Karpas-422 (cell line): ENCODE measurements at regions not wholly inside any gene's neighbourhood (a gene's known extent, or its start where the extent isn't known, plus 50 kb on each side); places are given as distances from the start of the nearest gene placed in this dataset.
"Not testable (repeated sequence)": the region's sequence is repeated elsewhere in the genome, so short reads cannot be mapped to it uniquely, and the experiment has no call there.

ENCODE experiments used
- DNase-seq: peaks from one replicate; pipeline ENCODE4 v3.0.0-alpha.2; 2015
- H2AFZ ChIP-seq: fragments of 200-600 bp; sonication (generic); 2 replicates; pipeline ENCODE4 v1.6.1; 2014; ENCODE audit warnings: antibody characterized with exemption, low read length, mixed read lengths
- H3K27ac ChIP-seq: fragments of 200-600 bp; sonication (generic); 2 replicates; pipeline ENCODE4 v1.5.1; 2014; ENCODE audit warnings: mild to moderate bottlenecking, low read length, moderate library complexity
- H3K27me3 ChIP-seq: fragments of 200-600 bp; sonication (generic); 2 replicates; pipeline ENCODE4 v1.6.1; 2014; ENCODE audit warnings: low read length, mixed read lengths
- H3K36me3 ChIP-seq: fragments of 200-600 bp; sonication (generic); 2 replicates; pipeline ENCODE4 v1.6.1; 2014; ENCODE audit warnings: low read length, mixed read lengths; ENCODE audit not compliant: insufficient read depth
- H3K4me1 ChIP-seq: fragments of 200-600 bp; sonication (generic); 2 replicates; pipeline ENCODE4 v1.6.1; 2014; ENCODE audit warnings: mild to moderate bottlenecking, low read length, mixed read lengths
- H3K4me2 ChIP-seq: fragments of 200-600 bp; sonication (generic); 2 replicates; pipeline ENCODE4 v1.6.1; 2014; ENCODE audit warnings: low read length, low read depth, mild to moderate bottlenecking; ENCODE audit not compliant: poor library complexity, severe bottlenecking
- H3K4me3 ChIP-seq: fragments of 200-600 bp; sonication (generic); 2 replicates; pipeline ENCODE4 v1.5.1; 2014; ENCODE audit warnings: mild to moderate bottlenecking, antibody characterized with exemption, low read length, mixed read lengths
- H3K79me2 ChIP-seq: fragments of 200-600 bp; sonication (generic); 2 replicates; pipeline ENCODE4 v1.6.1; 2014; ENCODE audit warnings: mild to moderate bottlenecking, low read length, mixed read lengths
- H3K9ac ChIP-seq: fragments of 200-600 bp; sonication (generic); 2 replicates; pipeline ENCODE4 v1.6.0; 2014; ENCODE audit warnings: low read length
- H3K9me2 ChIP-seq: fragments of 200-600 bp; sonication (generic), shearing (Covaris generic); replicated peaks from 2 replicates; pipeline ENCODE4 v1.6.0; 2014; ENCODE audit warnings: mild to moderate bottlenecking, low read length, moderate library complexity; ENCODE audit not compliant: insufficient read depth
- H3K9me3 ChIP-seq: fragments of 300-700, 200-600 bp; sonication (generic); 2 replicates; pipeline ENCODE4 v1.6.1; 2014; ENCODE audit warnings: low read length, mixed read lengths
- H4K20me1 ChIP-seq: fragments of 200-600 bp; sonication (generic); 2 replicates; pipeline ENCODE4 v1.6.1; 2014; ENCODE audit warnings: mild to moderate bottlenecking, antibody characterized with exemption, low read length, low read depth; ENCODE audit not compliant: insufficient read depth

DNA sequence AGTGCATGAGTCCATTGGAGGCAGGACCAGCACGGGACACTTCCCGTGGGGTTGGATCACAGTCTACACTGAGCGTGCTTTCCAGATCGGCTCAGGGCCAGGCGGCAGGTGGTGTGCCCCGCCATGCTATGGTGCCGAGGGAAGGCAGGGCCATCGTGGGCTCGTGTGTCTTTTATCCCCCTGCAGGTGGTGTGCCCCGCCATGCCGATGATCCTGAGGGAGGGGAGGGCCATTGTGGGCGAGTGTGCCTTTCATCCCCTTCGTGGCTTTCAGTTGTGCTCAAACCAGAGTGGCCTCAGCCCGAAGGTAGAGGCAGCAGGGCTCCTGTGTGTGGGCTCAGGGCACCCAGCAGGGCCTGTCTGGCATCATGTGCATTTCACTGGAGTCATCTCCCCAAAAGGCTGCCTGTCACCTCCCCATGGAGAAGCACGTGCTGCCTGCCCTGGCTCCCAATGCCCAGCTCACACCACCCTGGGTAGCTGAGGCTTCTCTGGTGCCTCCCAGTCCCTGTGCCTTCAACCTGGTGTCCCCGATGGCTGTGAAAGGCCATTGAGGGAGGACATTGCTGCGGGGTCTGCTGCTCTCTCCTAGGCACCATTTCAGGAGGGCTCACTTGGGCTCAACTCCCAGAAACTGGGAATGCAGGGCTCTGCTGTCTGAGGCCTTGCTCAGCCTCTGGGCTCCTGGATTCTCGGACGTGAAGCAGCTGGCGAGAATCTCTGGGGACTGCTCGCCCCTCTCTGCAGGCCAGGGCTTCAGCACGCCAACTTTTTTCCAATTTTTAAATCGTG lies 207.6 kb downstream of the NPIPB11 start:
- no peaks in the 10 kb centered on the region for H3K9me3 ChIP-seq
- no peak for DNase-seq
- no peaks in the 10 kb centered on the region for H3K9me2 ChIP-seq
- H3K27ac ChIP-seq, result no peak overlapping the region
- no peaks in the 10 kb centered on the region for H3K27me3 ChIP-seq
- H3K4me2 ChIP-seq, result no peak overlapping the region
- no peaks in the 10 kb centered on the region for H3K79me2 ChIP-seq
- H3K4me1 ChIP-seq, result no peaks in the 10 kb centered on the region
- no peak overlapping the region for H3K9ac ChIP-seq
- no peaks in the 10 kb centered on the region for H4K20me1 ChIP-seq
- H3K36me3 ChIP-seq, result no peaks in the 10 kb centered on the region
- H3K4me3 ChIP-seq, result no peak overlapping the region
- H2AFZ ChIP-seq, result no peak overlapping the region

DNA sequence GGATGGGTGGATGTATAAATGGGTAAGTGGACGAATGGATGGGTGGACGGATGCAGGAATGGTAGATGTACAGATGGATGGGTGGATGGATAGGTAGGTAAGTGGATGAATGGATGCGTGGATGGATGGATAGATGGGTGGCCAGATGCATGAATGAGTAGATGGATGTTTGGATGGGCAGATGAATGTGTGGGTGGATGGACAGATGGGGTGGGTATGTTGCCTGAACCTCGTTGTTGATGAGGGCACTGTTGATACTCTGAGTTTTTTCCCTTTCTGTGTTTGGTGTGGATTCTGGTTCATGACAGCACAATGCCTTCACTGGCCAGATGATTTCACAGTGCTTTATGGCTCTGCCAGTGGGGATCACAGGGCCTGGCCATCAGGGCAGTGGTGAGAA lies 208.3 kb downstream of the NPIPB11 start:
- Histone ChIP-seq H3K4me2 (no peak overlapping the region), H3K27ac (no peak overlapping the region), H4K20me1 (no peaks in the 10 kb centered on the region), H3K27me3 (no peaks in the 10 kb centered on the region), H3K9me3 (no peaks in the 10 kb centered on the region), H3K79me2 (no peaks in the 10 kb centered on the region), H3K9ac (no peak overlapping the region), H3K9me2 (no peaks in the 10 kb centered on the region), H3K4me1 (no peaks in the 10 kb centered on the region), H3K36me3 (no peaks in the 10 kb centered on the region), H3K4me3 (no peak overlapping the region), H2AFZ (no peak overlapping the region)
- DNase-seq, result no peak

DNA sequence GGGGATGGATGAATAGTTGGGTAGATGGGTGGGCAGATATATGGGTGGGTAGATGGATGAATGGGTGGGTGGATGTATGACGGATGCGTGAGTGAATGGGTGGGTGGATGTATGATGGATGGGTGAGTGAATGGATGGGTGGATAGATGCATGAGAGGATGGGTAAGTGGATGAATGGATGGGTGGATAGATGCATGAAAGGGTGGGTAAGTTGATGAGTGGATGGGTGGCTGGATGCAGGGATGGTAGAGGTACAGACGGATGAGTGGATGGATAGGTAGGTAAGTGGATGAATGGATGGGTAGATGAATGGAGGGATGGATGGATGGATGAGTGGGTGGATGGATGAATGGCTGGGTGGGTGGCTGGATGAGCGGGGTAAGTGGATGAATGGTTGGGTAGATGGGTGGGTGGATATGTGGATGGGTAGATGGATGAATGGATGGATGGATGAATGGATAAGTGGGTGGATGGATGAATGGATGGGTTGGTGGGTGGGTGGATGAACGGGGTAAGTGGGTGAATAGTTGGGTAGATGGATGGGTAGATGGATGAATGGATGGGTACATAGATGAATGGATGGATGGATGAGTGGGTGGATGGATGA lies 208.9 kb downstream of the NPIPB11 start:
- not testable (repeated sequence) for H2AFZ ChIP-seq, H3K79me2 ChIP-seq, H3K36me3 ChIP-seq, H3K27me3 ChIP-seq, H3K4me1 ChIP-seq, H3K9ac ChIP-seq, H3K27ac ChIP-seq, DNase-seq, H4K20me1 ChIP-seq, H3K4me2 ChIP-seq, H3K9me2 ChIP-seq, H3K4me3 ChIP-seq, H3K9me3 ChIP-seq

DNA sequence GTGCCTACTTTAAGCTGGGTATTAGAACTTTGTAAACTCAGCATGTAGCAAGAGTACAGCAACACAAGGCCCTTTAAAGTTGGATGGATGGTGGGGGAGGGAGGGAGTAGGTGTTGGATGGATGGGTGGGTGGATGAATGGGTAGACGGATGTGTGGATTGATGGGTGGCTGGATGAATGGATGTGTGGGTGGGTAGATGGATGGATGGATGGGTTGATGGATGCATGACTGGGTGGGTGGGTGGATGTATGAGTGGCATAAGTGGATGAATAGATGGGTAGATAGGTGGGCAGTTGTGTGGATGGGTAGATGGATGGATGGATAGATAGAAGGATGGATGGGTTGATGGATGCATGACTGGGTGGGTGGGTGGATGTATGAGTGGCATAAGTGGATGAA lies 209.8 kb downstream of the NPIPB11 start:
- not testable (repeated sequence) for H3K9ac ChIP-seq, H2AFZ ChIP-seq, H3K36me3 ChIP-seq, H3K9me2 ChIP-seq, H3K27me3 ChIP-seq, H3K4me1 ChIP-seq, H3K27ac ChIP-seq, H3K9me3 ChIP-seq, H3K4me2 ChIP-seq, H3K4me3 ChIP-seq, H3K79me2 ChIP-seq, DNase-seq, H4K20me1 ChIP-seq

DNA sequence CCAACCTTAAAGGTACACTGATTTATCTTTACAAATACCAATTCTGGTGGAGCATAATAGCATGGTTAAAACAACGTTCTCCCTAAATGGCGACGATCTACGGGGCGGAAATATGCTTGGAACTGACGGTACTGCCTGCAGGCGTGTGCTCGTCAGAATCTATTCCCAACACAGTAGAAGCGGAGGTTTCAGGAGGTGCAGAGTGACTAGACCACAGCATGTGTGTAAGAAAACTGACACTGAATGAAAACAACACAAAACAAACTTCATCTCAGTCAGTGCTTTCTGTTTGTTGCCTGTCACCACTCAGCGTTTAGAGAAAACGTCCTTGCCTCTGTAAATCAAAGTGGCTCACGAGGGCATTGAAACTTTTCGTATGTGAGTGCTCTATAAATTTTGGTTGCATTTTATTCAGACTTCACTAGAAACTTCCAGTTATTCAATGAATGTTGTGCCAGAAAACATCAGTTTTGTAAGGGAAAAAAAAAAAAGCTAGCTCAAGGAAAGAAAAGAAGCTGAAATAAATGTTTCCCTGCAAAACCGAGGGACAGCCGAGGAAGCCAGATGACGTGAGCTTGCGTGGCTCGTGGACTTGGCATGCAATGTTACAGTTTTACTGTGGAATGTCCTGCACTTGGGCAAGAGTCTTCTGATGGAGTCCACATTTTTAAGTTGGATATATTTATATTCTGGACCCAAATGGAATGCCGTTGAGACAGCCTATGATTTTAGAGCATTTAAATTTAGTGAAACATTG lies 210.4 kb downstream of the LAT start:
- H3K4me2 ChIP-seq, H3K27ac ChIP-seq, H4K20me1 ChIP-seq, H3K4me3 ChIP-seq, H3K9ac ChIP-seq, H3K9me3 ChIP-seq, H3K27me3 ChIP-seq, H2AFZ ChIP-seq, H3K9me2 ChIP-seq, H3K4me1 ChIP-seq, H3K79me2 ChIP-seq, H3K36me3 ChIP-seq, DNase-seq: not testable (repeated sequence)

DNA sequence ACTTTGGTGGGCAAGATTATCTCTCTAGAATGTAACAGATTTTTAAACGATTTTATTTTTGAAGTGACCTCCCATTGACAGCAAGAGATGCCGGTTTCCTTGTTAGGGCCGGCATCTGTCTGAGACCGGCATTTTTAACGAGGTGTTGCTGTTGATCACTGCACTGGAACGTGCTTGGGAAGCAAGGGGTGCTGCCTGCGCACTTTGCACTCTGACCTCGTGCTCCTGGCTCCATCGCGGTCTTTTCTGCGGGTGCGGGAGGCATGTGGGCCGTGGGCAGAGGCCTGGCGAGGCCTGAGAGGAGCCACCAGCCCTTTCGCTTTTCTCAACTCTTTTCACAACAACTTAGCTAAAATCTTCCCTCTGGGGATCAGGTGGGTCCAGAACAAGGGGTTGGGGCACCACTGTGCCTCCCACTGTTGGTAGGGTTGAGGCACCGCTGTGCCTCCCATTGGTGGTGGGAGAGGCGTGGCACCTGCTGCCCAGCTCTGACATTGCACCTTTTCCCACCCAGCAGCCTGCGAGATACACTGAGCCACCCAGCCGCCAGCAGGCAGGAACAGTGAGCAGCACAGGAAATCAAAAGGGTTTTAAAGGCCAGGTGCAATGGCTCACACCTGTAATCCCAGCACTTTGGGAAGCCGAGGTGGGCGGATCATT lies 209.5 kb downstream of the LAT start:
- H3K79me2 ChIP-seq, H3K27me3 ChIP-seq, H3K36me3 ChIP-seq, H3K4me3 ChIP-seq, H3K27ac ChIP-seq, H4K20me1 ChIP-seq, H3K4me2 ChIP-seq, H3K9me2 ChIP-seq, H3K9me3 ChIP-seq, H3K4me1 ChIP-seq, DNase-seq, H3K9ac ChIP-seq, H2AFZ ChIP-seq: not testable (repeated sequence)

DNA sequence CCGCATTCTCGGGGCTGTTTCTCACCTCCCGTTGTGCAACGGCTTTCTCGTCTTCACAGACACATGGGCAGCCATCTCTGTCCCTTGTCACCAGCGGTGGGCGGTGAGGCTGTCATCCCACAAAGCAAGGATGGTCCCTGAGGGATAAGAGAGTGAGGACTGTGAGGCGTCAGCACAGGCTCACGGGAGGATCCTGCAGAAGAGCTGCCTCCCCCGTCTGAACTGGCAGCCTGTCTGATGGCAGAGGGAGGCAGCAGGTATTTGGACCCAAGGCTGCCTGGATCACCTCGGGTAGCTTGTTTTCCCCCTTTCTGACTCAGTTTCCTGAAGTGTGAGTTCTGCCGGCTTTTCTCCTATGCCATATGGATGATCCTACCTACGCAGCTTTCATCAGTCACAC lies 208.8 kb downstream of the LAT start:
- not testable (repeated sequence) for H3K4me2 ChIP-seq, H3K27ac ChIP-seq, H3K9me3 ChIP-seq, H2AFZ ChIP-seq, H4K20me1 ChIP-seq, H3K4me3 ChIP-seq, H3K9ac ChIP-seq, H3K9me2 ChIP-seq, H3K4me1 ChIP-seq, DNase-seq, H3K79me2 ChIP-seq, H3K27me3 ChIP-seq, H3K36me3 ChIP-seq

DNA sequence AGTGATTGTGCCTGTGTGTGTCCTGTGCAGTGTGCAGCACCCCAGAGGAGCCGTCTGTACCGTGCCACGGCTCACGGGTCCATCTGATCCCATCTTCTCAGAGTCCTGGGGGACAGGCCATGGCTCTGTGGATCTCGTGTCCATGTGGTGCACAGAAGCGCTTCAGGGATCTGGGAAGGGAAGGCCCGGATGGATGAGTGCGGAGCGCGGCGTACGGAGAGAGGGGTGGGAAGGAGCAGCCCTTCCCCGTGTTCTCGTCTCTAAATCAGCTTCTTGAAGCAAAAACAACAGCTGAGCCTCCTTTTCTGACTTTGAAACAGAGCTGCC lies 208.4 kb downstream of the LAT start:
- H3K79me2 ChIP-seq, H3K4me2 ChIP-seq, H3K9me2 ChIP-seq, DNase-seq, H3K9me3 ChIP-seq, H3K27ac ChIP-seq, H3K4me3 ChIP-seq, H3K27me3 ChIP-seq, H3K4me1 ChIP-seq, H4K20me1 ChIP-seq, H3K36me3 ChIP-seq, H2AFZ ChIP-seq, H3K9ac ChIP-seq: not testable (repeated sequence)
